GM21786 (cell line): ENCODE measurements at regions not wholly inside any gene's neighbourhood (a gene's known extent, or its start where the extent isn't known, plus 50 kb on each side); places are given as distances from the start of the nearest gene placed in this dataset.

Source experiments
- ATAC-seq: cut with Tn5 transposase; IDR thresholded peaks from one replicate; pipeline ENCODE4 v1.9.1; 2021; ENCODE audit not compliant: unreplicated experiment

DNA sequence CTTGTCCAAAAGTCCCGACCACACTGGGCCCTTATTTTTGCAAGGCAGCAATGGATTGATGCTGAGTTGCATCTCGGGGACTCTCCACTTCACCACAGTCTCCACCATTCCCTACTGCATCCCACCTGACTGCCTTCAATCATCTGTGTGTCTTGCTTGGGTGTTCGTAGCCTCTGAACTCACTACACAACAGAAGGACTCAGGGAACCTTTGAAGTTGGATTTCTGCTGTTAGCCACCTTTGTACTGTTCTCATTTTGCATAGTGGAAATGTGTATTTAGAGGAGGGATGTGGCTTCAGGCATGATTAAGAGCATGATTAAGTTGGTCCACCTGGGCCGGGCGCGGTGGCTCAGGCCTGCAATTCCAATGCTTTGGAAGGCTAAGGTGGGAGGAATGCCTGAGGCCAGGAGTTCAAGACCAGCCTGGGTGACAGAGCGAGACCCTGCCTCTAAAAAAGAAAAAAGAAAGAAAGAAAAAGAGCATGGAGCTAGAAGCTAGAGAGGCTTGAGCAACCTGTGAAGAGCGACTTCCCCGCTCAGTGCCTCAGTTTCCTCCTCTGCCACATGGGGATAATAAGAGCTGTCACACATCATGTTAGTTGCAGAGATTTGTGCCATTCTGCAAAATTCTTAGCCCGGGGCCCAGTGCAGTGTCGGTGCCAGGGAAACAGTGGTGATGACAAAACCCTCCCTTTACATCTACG is 121.3 kb upstream of the PTPN1 start:
- ATAC-seq = no peak

GRCh38 chr20:50389438-50389807 is 120.8 kb upstream of the PTPN1 start:
- no peak for ATAC-seq

GRCh38 chr20:50389808-50390684 is 120.1 kb upstream of the PTPN1 start:
- ATAC-seq = no peak

DNA sequence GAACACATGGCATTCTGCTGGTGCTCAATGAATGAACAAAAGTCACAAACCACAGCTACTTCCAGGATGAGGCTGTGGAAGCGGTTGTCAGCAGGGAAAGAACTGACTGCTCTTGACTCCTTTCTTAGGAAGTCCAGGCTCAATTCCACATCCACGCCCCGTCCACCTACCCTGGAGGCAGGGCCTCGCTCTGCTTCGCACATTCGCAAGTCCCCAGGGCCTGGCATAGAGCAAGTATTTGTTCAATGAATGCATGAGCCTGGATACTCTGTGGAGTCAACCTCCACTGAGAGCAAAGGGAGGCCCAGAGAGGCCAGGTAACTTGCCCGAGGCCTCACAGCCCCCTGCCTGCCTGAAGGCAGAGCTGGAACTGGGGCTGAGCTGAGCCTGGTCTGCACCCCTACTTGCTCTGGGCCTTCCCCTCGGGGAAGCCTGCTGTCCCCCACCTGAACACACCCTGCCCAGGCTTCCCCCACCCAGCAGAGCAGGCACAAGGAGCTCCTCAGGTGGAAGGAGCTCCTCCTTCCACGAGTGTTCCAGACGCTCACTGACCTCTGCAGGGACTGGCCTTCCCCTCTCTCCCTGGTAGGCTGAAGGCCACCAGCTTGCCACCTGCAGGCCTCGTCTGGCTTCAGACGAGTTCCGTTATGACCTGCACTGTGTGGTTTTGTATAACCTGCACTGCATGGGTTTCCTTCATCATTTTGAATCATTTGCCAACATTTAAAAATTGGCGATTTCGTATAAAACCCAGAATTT is 119.3 kb upstream of the PTPN1 start:
- ATAC-seq = no peak

GRCh38 chr20:50391444-50392137 is 118.6 kb upstream of the PTPN1 start:
- ATAC-seq = no peak

GRCh38 chr20:50392138-50392866 is 117.9 kb upstream of the PTPN1 start:
- no peak for ATAC-seq

DNA sequence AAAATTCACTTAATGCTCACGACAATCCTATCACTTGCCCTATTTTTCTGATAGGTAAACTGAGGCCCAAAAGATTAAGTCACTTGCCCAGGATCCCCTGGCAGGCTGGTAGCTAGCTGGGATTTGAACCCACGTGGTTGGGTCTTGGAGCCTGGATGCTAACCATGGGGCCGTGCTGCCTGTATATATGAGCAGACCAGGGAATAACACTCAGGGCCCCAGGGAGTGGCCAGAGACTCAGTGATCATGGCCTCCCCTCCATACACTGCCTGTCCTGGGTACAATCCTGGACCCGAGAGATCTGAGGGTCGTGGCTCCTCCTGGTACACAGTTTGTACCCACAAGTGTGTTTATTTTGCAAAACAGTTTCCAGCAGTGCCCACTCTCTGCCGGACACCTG is 116.9 kb upstream of the PTPN1 start:
- no peak for ATAC-seq

DNA sequence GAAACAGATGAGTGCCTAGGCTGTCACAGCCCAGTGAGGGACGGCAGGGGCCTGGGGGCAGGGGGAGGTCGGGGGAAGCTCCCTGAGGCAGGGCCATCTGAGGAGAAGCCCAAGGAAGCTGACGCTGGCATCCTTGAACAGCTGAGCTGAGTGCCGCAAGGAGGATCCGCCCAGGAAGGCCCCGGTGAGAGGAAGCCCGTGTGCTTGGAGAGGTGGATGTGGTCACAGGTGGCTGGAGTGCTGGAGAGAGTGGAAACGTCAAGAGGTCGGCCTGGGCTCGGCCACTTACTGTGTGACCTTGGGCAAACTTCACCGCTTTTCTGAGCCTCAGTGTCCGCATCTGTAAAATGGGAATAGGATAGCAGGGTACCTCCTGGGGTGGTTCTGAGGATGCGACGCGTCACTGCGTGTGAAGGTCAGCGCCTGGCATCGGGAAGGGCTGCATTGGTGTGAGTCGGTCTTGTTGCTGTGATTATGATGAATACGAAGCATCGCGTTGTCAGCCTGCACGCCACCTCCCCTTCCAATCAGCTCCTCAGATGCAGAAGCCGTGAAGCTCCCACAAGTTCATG is 116.1 kb upstream of the PTPN1 start:
- ATAC-seq = no peak

- ATAC-seq = no peak
Observed at GRCh38 chr20:50394569-50394968, 115.6 kb upstream of the PTPN1 start.

- ATAC-seq = no peak
Observed at GRCh38 chr20:50395251-50395729, 114.9 kb upstream of the PTPN1 start.

- no peak for ATAC-seq
Observed at GRCh38 chr20:50395914-50396488, 114.2 kb upstream of the PTPN1 start.

DNA sequence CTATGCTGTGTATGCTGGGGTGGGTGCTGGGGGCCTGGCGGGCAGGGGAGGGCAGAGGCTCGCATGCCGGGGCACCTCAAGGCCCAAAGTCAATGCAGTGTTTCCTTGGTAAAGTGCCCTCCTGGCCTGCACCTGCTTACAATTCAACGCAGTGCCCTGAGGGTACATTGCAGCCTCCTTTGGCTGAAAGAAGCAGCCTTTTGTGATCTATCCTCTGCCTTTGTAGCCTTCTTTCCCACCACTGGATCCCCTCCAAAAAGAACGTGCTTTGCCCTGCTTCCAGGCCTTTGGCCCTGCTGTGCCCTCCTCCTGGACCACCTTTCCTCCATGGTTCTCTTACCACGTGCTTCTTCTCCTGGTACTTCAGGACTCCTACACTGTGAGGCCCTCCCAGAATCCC is 113.6 kb upstream of the PTPN1 start:
- ATAC-seq = no peak

GRCh38 chr20:50397058-50397457 is 113.1 kb upstream of the PTPN1 start:
- ATAC-seq = no peak

DNA sequence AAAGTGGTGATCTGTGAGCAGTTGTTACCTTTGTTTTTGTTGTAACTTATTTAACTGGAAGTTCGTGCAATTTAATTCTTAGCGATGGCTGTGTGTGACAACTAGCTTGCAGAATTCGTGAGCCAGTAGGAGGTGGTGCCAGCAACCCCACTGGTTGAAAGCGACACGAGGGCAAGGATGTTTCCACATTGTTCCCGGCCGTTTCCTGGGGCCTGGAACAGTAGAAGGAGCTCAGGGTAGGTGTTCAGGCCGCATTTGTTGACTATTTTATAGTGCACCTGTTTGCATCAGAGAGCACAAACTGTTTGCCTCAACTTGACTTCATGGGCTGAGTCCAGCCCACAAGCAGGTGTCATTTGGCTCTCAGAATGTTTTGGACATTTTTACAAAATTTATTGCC is 112.1 kb upstream of the PTPN1 start:
- ATAC-seq = no peak

- no peak for ATAC-seq
Observed at GRCh38 chr20:50398471-50398820, 111.7 kb upstream of the PTPN1 start.

- ATAC-seq = no peak
Observed at GRCh38 chr20:50398821-50399554, 111.2 kb upstream of the PTPN1 start.

GRCh38 chr20:50399555-50399916 is 110.6 kb upstream of the PTPN1 start:
- no peak for ATAC-seq

GRCh38 chr20:50399917-50400704 is 110.1 kb upstream of the PTPN1 start:
- no peak for ATAC-seq
